ENCODE measurements at regions not wholly inside any gene's neighbourhood (a gene's known extent, or its start where the extent isn't known, plus 50 kb on each side); places are given as distances from the start of the nearest gene placed in this dataset.

DNA sequence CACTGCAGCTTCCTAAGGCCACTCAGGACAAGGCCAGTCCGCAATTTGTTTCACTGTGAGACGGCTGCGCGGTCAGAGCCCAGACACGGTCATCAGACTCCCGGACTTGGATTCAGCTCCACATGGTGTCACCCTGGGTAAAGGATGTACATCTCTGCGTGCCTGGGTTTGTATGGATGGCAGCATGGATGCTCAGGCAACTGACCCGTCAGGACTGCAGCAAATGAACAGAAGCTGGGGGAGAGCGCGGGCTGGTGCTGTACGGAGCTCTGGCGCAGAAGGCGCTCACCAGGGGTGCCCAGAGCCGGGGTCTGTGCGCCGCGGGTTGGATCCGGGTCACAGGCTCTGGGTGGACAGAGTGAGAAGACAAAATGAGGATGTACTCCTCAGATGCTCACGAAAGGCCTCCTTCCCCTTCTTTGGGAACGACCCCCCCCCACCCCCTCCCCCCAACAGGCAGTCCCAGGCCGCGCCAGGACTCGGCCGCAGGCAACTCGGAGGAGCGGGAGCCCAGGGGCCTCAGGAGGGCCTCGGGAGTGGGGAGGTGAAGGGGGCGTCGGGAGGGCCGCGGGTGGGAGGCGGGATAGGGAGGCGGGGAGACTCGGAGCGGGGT, 92.4 kb downstream of the CXCL12 start:
- Histone ChIP-seq H3F3A (ENCODE audit: low read depth) (no peaks in the 10 kb centered on the region), H3K4me1 (ENCODE audit: insufficient read depth, low read length, poor library complexity, severe bottlenecking) (no peaks in the 10 kb centered on the region), H3K9me2 (replicated peaks; ENCODE audit: low read depth, low read length) (no peaks in the 10 kb centered on the region), H4K20me1 (ENCODE audit: insufficient read depth, low read length, poor library complexity, severe bottlenecking) (no peaks in the 10 kb centered on the region), H3K27me3 (ENCODE audit: insufficient read depth, low read length, poor library complexity, severe bottlenecking) (no peaks in the 10 kb centered on the region), H3K4me3 (ENCODE audit: low read length, poor library complexity, severe bottlenecking) (no peak overlapping the region), H3K36me3 (ENCODE audit: insufficient read depth, low read length) (no peaks in the 10 kb centered on the region), H3K9me3 (ENCODE audit: insufficient read depth, low read depth, low read length) (no peaks in the 10 kb centered on the region), H3K9ac (ENCODE audit: low read depth, low read length, poor library complexity, severe bottlenecking) (no peak overlapping the region), H3K4me2 (ENCODE audit: low read depth, low read length, poor library complexity, severe bottlenecking) (no peak overlapping the region), H3K79me2 (ENCODE audit: insufficient read depth, low read length) (no peaks in the 10 kb centered on the region), H2AFZ (ENCODE audit: low read length) (no peak overlapping the region)
- TF ChIP-seq, protein P1, sequence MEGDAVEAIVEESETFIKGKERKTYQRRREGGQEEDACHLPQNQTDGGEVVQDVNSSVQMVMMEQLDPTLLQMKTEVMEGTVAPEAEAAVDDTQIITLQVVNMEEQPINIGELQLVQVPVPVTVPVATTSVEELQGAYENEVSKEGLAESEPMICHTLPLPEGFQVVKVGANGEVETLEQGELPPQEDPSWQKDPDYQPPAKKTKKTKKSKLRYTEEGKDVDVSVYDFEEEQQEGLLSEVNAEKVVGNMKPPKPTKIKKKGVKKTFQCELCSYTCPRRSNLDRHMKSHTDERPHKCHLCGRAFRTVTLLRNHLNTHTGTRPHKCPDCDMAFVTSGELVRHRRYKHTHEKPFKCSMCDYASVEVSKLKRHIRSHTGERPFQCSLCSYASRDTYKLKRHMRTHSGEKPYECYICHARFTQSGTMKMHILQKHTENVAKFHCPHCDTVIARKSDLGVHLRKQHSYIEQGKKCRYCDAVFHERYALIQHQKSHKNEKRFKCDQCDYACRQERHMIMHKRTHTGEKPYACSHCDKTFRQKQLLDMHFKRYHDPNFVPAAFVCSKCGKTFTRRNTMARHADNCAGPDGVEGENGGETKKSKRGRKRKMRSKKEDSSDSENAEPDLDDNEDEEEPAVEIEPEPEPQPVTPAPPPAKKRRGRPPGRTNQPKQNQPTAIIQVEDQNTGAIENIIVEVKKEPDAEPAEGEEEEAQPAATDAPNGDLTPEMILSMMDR (conservative IDR thresholded peaks at IDR 0.05; ENCODE audit: low read length): no peak
- TF ChIP-seq EZH2phosphoT487 (IDR thresholded peaks at IDR 0.05; ENCODE audit: borderline replicate concordance): no peak

DNA sequence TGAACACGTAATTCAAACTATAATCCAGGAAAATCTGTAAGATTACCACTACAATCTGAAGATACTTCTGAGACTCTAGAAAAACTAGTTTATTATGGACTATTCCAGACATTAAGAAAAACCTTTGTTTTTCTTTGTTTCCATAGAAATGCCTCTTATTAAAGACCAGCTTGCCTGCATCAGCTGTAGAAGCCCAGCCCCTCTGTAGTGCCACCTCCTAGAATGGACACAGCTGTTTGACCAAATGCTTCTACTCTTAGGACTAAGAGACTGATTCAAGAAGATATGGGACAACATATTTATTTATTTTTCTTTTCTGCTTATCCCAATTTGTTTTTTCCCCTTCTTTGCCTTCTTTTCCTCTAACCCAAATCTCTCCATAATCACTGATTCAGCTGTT, 93.8 kb downstream of the CXCL12 start:
- TF ChIP-seq EZH2phosphoT487 (IDR thresholded peaks at IDR 0.05; ENCODE audit: borderline replicate concordance): no peak
- TF ChIP-seq, protein P1 (conservative IDR thresholded peaks at IDR 0.05; ENCODE audit: low read length): no peak
- Histone ChIP-seq H2AFZ (ENCODE audit: low read length) (no peak overlapping the region), H3K9ac (ENCODE audit: low read depth, low read length, poor library complexity, severe bottlenecking) (no peak overlapping the region), H3K36me3 (ENCODE audit: insufficient read depth, low read length) (no peaks in the 10 kb centered on the region), H3F3A (ENCODE audit: low read depth) (no peaks in the 10 kb centered on the region), H3K4me3 (ENCODE audit: low read length, poor library complexity, severe bottlenecking) (no peak overlapping the region), H3K9me3 (ENCODE audit: insufficient read depth, low read depth, low read length) (no peaks in the 10 kb centered on the region), H3K4me1 (ENCODE audit: insufficient read depth, low read length, poor library complexity, severe bottlenecking) (no peaks in the 10 kb centered on the region), H4K20me1 (ENCODE audit: insufficient read depth, low read length, poor library complexity, severe bottlenecking) (no peaks in the 10 kb centered on the region), H3K4me2 (ENCODE audit: low read depth, low read length, poor library complexity, severe bottlenecking) (no peak overlapping the region), H3K79me2 (ENCODE audit: insufficient read depth, low read length) (no peaks in the 10 kb centered on the region), H3K27me3 (ENCODE audit: insufficient read depth, low read length, poor library complexity, severe bottlenecking) (no peaks in the 10 kb centered on the region), H3K9me2 (replicated peaks; ENCODE audit: low read depth, low read length) (no peaks in the 10 kb centered on the region)

DNA sequence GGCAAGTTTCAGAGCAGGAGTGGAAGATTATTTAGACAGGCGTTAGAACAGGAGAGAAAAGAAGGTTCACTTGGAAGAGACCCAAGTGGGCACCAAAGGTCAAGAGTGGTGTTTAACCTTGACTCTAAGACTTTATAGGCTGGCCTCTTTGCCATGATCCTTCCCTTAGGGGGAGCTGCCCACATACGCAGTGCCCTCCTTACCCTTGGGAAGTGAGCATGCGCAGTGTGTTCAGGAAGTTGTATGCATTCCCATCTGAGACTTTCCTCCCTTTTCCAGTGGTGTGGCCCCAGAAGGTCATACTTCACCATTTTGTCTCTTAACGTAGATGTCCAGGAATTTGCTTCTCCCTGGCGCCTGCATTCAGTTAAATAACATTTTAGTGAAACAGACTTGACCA, 95.8 kb downstream of the CXCL12 start:
- Histone ChIP-seq H3K4me1 (ENCODE audit: insufficient read depth, low read length, poor library complexity, severe bottlenecking) (no peaks in the 10 kb centered on the region), H3K9me2 (replicated peaks; ENCODE audit: low read depth, low read length) (no peaks in the 10 kb centered on the region), H3K9me3 (ENCODE audit: insufficient read depth, low read depth, low read length) (no peaks in the 10 kb centered on the region)

More for the DNA sequence above, 95.8 kb downstream of the CXCL12 start:
- Histone ChIP-seq H3K36me3 (ENCODE audit: insufficient read depth, low read length) (no peaks in the 10 kb centered on the region), H3K4me3 (ENCODE audit: low read length, poor library complexity, severe bottlenecking) (no peak overlapping the region), H3K79me2 (ENCODE audit: insufficient read depth, low read length) (no peaks in the 10 kb centered on the region), H2AFZ (ENCODE audit: low read length) (no peak overlapping the region), H3K9ac (ENCODE audit: low read depth, low read length, poor library complexity, severe bottlenecking) (no peak overlapping the region), H3K4me2 (ENCODE audit: low read depth, low read length, poor library complexity, severe bottlenecking) (no peak overlapping the region), H3F3A (ENCODE audit: low read depth) (no peaks in the 10 kb centered on the region), H3K27me3 (ENCODE audit: insufficient read depth, low read length, poor library complexity, severe bottlenecking) (no peaks in the 10 kb centered on the region), H4K20me1 (ENCODE audit: insufficient read depth, low read length, poor library complexity, severe bottlenecking) (no peaks in the 10 kb centered on the region)
- no peak for TF ChIP-seq EZH2phosphoT487 (IDR thresholded peaks at IDR 0.05; ENCODE audit: borderline replicate concordance)
- TF ChIP-seq, protein P1 (conservative IDR thresholded peaks at IDR 0.05; ENCODE audit: low read length): no peak
